CD1c-positive myeloid dendritic cell (primary cell): ENCODE measurements at regions not wholly inside any gene's neighbourhood (a gene's known extent, or its start where the extent isn't known, plus 50 kb on each side); places are given as distances from the start of the nearest gene placed in this dataset.
"Not testable (repeated sequence)": the region's sequence is repeated elsewhere in the genome, so short reads cannot be mapped to it uniquely, and the experiment has no call there.

Source experiments
- DNase-seq: peaks from one replicate; pipeline ENCODE4 v3.0.0-alpha.2; 2016; ENCODE audit errors: extremely low spot score

DNA sequence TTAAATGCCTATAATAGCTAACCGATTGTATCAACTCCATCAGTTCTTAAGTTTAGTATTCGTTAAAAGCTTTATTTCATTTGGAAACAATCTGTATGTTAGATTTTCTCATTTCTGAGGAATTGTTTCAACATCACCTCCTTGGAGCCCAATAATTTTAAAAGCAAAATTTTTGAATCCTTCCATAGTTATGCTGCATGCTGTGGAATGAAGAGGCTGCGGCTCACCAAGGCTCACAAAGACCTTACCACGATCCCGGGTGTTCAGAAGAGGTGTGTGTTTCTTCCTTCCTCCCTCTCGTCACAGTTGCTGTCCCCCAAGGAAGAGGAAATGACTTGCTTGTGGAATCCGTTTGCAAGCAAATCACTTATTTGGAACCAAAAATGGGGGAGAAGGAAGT is 143.8 kb downstream of the FGF1 start:
- DNase-seq, result no peak

DNA sequence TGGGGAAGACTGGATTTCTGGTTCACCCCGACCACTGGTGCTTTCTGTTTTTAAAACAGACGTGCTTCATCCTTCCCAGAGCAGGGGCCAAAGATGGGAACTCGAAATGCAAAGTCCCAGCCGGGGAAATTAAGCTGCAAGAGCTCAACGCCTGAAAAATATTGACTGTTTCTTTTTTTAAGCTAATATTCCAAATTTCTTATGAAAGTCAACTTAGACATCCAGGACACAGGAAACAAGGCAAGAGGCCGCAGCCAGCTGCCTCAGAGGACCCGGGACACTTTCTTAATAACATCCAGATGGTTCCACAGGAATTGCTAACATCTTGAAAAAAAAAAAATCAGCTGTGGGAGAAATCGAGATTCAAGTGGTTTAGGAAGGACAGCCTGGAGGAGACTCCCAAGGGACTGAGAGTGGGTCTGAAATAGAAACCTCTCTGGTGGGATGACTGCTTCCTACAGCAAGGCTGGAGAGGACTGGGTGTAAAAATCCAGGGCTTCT is 144.9 kb downstream of the FGF1 start:
- DNase-seq, result no peak

DNA sequence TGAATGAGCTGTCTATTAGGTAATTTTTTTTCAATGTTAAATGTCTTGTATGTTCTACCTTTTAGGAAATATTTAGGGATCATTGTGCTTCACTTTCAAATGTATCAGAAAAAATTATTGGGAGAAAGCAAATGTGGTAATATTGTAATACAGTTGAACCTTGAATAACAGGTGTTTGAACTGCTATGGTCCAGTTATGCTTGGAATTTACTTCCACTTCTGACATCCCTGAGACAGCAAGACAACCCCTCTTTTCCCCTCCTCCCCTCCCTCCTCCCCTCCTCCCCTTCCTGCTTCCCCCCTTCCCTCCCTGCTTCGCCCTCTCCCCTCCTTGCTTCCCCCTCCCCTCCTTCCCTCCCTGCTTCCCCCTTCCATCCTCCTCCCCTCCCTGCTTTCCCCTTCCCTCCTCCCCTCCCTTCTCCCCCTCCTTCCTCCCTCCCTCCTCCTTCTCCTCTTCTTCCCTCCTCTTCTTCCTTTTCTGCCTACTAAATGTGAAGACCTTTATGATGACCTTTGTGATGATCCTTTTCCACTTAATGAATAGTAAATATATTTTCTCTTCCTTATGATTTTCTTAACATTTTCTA is 146.6 kb downstream of the FGF1 start:
- DNase-seq, result no peak

DNA sequence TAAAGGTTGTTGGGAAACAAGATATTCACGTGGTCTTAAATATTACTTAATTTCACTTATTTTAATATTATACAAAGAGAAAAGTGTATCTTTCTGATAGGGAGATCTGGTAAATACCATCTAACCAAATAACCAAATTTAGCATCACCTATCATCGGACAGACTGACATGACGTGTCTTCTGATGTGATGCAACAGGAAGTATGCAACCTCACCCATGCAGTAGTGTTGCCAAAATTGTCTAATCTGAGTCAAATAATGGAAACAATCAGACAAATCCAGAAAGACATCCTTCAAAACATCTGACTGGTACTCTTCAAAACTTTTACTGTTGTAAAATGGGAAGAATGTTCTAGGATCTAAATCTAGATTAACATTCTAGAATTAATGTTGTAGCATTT is 148.0 kb downstream of the FGF1 start:
- no peak for DNase-seq

DNA sequence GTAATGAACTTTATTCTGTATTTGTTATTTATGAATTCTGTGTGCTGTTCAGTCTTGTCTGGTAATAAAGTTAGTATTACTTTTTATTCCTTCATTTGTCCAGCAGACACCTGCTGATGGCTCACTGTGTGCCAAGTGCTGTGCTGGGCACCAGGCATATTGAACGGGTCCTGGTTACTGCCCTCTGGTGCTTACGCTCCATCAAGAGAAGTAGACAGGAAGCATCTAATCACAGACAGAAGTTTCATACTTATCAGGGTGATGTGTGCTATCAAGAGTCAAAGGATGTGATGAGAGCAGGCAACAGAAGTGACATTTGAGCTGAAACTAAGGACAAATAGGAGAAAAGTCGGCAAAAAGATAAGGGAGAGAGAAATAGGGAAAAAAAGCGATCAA is 153.1 kb downstream of the FGF1 start:
- no peak for DNase-seq

DNA sequence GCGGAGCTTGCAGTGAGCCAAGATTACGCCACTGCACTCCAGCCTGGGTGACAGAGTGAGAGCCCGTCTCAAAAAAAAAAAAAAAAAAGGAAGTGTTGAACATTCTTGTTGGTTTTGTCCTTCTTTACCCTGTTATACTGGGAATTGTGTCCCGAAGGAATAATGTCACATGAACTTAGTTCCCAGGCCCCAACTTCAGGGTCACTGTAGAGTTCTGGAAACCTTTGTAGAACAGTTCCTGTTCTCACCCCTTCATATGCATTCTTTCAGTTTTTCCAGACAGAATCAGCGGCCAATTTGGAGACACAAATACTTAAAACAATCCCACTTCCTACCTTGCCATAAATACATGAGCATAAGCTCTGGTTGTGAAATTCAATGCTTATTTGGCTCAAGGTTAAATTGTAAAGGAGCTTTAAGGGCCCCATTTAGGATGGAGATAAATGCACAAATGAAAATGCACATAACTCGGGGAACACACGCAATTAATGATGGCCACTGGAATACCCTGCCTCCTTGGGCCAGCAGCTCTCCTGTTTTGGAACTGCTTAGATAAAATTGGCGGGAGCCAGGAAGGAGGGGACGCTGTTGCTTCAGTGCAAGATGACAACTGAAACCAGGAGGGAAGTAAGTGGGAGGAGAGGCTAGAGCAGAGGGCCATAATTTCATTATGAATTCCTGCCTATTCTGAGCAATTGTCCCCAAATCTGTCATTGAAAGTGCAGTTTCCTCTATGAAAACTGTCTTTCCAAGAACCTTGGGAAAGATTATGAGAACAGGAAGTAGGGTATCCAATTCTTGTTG is 153.7 kb downstream of the FGF1 start:
- peak; percentile 9 for DNase-seq

DNA sequence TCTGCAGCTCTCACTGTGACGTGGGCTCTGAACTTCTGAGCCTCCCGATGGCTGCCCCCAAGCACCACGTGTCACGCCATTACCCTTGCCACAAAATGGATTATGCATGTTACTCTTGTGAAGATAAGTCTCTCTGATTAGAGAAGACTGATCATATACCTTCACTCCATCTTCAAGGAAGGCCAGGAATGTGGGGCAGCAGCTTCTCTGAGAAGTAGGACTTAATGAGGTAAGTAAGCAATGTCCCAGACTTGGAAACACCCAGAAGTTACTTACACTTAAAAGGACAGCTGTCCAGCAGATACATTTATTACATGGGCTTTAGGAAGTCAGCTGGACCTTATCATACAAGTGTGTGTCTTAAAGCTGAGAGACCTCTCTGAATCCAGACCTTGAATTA is 155.0 kb downstream of the FGF1 start:
- DNase-seq, result no peak

DNA sequence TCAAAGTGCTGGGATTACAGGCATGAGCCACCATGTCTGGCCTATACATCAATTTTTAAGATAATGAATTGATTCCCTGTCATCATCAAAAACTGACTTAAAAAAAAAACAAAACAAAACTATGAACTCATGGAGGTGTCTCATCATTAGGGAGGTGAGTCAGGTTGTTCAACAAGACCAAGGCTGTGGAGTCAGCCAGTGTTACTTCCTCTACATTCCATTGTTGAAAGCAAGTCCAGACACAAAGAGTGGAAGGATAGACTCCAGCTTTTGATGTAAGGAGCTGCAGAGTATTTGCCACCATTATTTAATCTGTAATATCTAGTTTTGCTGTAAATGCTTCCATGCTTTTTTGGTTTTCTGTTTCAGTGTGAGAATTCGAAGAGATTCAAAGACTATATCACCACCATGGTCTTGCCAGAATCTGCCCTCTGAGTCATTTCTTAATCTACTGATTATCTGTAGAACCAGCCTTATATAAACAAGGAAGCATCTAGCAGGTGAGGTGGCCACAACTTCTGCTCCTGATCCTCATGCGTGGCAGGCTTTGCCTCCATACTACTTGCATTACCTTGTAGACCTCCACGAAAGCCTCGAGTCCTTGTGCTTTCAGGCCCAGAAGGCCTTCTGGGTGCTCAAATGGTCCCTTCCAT is 156.1 kb downstream of the FGF1 start:
- DNase-seq, result no peak

DNA sequence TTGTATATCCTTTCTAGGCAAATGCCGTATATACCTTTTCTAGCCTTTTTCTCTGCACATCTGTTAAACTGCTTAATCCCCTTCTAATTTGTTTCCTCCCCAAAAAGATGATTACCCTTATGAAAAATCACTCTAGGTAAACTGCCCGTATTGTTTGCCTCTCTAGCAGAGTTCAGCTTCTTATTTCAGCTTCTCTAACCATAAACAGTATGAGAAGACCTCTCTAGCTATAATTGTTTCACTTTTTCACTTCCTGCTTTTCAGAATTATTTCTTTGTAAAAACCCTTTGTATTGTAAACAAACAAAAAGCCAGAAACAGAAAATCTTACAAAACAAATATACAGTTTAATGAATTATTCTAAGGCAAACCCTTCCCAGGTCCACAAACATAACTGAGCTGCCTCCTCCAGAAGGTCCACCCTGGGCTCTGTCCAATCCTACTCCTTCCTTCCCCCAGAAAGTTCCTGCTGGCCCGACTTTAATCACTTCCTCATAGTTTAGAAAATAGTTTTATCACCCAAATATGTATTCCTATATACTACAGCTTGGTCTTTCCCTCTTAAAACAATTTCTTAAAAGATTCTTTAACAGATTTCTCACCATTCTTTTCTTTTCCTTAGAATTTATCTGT is 158.1 kb downstream of the FGF1 start:
- DNase-seq, result peak; percentile 39

DNA sequence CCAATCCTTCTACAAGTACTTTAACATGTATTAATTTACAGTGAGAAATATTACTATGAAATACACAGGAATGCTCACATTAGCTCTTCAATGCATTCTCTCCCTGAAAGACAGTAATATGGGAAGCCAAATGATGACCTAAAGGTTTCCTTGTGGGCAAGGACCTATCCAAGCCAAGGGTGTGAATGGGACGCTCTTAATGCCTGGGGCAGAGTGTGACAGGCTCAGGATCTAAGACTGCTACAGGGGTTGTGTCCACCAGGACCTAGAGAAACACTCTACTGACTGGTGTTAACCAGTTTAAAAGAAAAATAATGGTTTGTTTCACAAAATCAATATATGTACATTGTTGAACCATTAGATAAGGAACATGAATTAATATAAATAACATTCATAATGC is 158.7 kb downstream of the FGF1 start:
- DNase-seq, result no peak

DNA sequence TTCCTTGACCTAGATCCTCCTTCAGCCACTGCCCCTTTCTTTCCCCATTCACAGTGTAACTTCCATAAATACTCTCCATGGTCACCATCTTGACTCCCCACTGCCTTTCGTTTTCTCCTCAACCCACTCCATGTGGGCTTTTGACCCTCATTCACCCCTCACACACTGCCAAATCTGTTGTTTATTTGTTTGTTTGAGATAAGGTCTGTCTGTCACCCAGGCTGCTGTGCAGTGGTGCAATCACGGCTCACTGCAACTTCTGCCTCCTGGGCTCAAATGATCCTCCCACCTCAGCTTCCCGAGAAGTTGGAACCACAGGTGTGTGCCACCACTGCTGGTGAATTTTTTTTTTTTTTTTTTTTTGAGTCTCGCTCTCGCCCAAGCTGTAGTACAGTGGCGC is 162.9 kb downstream of the FGF1 start:
- no peak for DNase-seq

DNA sequence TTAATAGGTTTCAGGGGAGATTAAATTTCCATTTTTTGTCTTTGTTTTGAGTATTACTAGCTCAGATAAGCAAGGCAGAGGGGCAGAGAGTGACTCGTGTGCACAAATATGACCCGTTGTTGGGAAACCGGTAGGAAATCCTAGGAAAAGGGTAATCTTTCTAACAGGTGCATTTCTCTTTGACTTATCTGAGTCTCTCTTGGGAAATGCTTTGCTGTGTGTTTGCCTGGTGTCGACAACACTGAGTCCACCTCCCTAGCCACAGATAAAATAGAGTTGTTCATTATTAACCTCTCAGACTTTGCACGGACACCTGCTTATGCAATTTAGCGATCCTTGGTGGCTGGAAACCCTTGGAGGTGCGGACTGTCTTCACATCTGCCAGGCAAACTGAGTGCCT is 164.2 kb downstream of the FGF1 start:
- DNase-seq, result no peak

DNA sequence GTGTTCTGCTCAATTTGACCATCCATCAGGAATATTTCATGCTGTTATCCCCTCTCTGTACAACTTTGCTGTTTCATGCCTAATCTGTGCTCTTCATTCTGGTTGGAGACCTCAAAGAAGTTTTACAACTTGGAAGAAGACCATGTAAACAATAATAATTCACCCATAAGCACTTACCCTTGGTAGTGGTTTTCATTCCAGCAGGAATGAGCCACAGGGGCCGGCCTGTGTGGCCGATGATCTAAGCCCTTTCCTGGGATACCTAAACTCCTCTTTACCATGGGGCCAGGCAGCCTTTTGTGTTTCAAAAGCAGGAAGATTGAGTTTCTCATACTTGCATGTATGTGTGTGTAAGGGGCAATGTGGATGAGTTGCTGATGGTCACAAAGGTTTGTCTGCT is 165.0 kb downstream of the FGF1 start:
- no peak for DNase-seq

DNA sequence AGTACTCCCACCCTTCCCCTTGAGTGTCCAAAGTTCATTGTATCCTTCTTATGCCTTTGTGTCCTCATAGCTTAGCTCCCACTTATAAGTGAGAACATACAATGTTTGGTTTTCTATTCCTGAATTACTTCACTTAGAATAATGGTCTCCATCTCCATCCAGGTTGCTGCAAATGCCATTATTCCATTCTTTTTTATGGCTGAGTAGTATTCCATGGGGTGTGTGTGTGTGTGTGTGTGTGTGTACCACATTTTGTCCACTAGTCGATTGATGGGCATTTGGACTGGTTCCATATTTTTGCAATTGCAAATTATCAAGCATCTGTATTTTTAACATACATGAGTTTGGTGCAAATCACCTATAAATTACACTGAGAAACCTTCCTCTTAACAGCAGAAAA is 166.0 kb downstream of the FGF1 start:
- not testable (repeated sequence) for DNase-seq

DNA sequence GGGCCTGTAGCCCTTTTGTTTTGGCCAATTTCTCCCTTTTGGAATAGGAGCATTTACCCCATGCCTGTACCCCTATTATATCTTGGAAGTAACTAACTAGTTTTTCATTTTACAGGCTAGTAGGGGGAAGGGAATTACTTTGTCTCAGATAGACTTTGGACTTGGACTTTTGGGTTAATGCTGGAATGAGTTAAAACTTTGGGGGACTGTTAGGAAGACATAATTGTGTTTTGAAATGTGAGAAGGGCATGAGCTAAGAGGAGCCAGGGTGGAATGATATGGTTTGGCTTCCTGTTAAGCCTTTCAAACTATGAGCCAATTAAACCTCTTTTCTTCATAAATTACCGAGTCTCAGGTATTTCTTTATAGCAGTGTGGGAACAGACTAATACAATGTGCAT is 168.1 kb downstream of the FGF1 start:
- DNase-seq, result no peak

DNA sequence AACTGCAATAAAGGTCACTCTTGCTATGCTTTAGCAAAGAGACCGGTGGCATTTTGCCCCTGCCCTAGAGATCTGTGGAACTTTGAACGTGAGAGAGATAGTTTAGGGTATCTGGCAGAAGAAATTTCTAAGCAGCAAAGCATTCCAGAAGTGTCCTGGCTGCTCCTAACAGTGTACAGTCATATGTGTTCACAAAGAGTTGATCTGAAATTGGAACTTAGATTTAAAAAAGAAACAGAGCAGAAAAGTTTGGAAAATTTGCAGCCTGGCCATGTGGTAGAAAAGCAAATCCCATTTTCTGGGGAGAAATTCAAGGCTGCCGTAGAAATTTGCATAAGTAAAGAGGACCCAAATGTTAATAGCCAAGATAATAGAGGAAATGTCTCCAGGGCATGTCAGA is 169.2 kb downstream of the FGF1 start:
- no peak for DNase-seq

DNA sequence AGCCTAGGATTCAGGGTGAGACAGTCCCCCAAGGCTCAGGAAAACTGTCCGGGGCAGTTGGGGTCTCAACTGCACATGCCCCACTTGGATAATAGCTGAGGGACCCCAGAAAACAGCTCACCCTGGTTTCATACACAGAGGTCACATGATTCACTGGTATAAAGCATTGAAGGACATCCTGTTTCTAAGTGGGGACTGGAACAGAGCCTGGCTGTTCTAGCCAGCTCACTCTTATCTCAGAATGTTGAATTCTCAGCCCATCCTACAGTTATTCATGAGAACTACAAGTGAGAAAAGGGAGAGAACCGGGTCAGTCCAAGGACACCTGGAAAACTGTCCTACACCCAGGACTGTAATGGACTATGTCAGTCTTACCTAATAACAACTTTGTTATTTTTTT is 170.9 kb downstream of the FGF1 start:
- DNase-seq, result no peak

DNA sequence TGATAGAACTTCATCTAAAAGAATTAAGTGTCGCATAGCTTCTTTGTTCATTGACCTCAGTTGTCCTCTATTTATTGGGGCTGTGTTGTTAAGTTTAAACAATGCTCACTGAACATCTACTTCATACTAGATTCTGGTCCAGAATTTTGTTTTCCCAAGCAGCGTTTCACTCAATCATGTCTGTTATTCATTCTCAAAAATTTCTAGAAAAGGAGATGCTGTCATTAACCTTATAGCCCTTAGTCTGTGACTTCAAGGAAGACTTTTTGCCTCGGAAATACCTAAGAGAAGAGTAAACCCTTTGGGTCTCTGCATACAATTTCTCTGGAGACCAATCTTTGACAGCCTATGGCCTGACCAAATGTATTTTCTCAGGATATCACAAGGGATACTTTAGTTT is 171.7 kb downstream of the FGF1 start:
- DNase-seq, result no peak

DNA sequence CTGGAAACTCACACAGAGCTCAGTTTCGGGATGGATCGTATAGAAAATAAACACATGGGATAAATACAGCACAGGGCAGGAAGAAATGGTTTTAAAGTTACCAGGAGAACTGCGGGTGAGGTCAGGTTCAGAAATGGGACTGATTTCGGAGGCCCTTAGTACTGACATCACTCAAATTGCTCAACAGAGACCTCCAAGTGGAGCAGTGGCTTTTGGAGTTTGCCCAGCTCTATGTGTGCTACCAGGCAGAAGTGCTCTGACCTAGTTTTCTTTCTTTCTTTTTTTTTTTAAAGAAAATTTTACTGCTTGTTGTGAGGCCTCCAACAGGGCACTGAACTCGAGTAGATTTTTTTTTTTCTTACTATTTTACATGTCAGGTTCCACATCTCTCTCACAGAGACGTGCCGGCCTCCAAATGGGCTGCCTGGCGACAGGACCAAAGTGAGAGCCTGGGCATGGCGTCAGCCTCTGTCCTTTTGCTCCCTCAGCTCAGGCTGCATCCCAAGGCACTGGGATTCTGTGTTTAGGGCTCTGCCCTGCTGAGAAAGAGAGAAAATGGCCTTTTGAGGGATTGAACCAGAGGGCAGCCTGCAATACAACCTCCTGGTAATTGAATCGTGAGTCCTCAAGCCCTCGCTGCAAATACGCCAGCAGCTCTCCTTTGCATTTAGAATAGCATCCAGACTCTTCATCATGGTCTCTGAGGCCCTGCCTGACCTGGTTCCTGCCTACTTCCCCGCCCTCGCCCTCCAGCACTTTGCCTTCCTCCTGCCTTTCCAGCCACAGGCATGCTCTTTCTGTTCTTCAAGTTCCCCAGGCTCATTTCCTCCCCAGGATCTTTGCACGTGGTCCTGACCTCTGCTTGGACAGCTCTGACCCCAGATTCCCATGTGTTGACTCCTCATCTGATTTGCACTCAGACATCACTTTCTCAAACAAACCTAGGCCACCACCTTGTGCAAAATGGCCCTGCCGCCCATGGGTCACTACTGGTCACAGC is 173.5 kb downstream of the FGF1 start:
- no peak for DNase-seq

DNA sequence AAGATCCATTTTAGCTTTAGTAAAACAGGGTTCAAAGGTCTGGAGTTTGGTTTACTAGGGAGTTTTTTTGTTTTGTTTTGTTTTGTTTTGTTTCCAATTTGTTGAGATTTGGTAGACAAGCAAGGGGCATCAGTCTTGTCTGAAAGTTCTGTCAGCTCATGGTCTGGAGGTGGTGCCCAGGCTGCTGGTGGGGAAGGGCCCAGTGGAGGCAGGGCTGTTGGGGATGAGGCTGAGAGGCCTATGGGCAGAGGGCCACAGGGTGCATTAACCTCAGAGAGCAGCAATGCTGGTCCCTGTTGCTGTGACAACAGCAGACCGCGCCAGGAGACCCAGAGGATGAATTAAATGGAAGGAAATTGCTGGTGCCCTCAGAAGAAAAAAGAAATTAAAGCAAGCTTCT is 174.5 kb downstream of the FGF1 start:
- DNase-seq, result no peak

DNA sequence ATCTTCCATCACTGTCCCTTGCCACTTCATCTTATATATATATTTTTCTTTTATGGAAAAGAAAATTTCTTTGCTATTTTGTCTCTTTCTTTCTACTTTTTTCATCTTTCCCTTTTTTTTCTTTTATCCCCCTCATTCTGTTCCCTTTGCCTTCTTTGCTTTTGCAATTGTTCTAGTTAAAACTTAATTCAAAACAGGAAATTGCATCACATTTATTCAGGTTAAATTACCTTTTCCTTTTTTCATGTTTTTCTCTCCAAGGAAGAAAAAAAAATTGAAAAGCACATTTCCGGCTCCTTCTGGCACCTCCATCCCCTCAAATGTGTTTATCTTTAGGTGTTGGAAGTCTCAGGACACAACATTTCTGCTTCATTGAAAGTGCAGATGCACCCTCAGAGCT is 176.9 kb downstream of the FGF1 start:
- DNase-seq, result no peak
